AG10803 (cell line): ENCODE measurements at regions not wholly inside any gene's neighbourhood (a gene's known extent, or its start where the extent isn't known, plus 50 kb on each side); places are given as distances from the start of the nearest gene placed in this dataset.
A peak's percentile ranks its signal among the peaks of the same experiment; 100 is the strongest.

ENCODE experiments used
- DNase-seq: peaks from one replicate; pipeline ENCODE4 v3.0.0; 2010; ENCODE audit warnings: low read depth
- H3K4me3 ChIP-seq: 2 replicates; pipeline ENCODE4 v1.5.1; 2011; ENCODE audit warnings: mild to moderate bottlenecking, low read length, control low read depth
- CTCF ChIP-seq: conservative IDR thresholded peaks from 2 replicates; pipeline ENCODE4 v1.5.1; 2011; ENCODE audit warnings: mild to moderate bottlenecking, low read length, control low read depth, inconsistent platforms

- TF ChIP-seq CTCF, result peak; percentile 46
- DNase-seq, result peak; percentile 34
- no peak overlapping the region for H3K4me3 ChIP-seq
Observed at GRCh38 chr10:33047655-33048054, 89.6 kb upstream of the ITGB1 start.

GRCh38 chr10:33046792-33047191 is 88.8 kb upstream of the ITGB1 start:
- TF ChIP-seq CTCF, result no peak
- no peak overlapping the region for H3K4me3 ChIP-seq
- DNase-seq, result no peak

GRCh38 chr10:33045421-33045820 is 87.4 kb upstream of the ITGB1 start:
- H3K4me3 ChIP-seq, result no peak overlapping the region
- DNase-seq, result no peak
- no peak for TF ChIP-seq CTCF

DNA sequence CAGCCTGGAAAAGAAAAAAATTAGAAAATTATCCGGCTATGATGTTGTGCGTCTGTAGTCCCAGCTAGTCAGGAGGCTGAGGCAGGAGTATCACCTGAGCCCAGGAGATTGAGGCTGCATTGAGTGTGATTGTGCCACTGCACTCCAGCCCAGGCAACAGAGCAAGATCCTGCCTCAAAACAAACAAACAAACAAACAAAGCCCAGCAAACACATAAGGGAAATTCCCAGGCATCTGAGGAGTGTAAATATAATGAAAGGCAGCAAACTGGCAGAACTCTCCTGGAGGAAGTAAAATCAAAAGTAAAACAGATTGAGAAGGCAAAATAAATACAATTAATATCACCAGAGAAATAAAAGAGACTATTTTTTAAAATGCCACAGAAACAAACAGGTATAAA is 84.5 kb upstream of the ITGB1 start:
- TF ChIP-seq CTCF, result no peak
- DNase-seq, result no peak
- no peak overlapping the region for H3K4me3 ChIP-seq

GRCh38 chr10:33041783-33042437 is 83.9 kb upstream of the ITGB1 start:
- TF ChIP-seq CTCF, result no peak
- no peak for DNase-seq
- no peak overlapping the region for H3K4me3 ChIP-seq

GRCh38 chr10:33040436-33040835 is 82.4 kb upstream of the ITGB1 start:
- DNase-seq, result no peak
- no peak overlapping the region for H3K4me3 ChIP-seq
- no peak for TF ChIP-seq CTCF

- no peak overlapping the region for H3K4me3 ChIP-seq
- no peak for TF ChIP-seq CTCF
- no peak for DNase-seq
Observed at GRCh38 chr10:33039181-33039580, 81.2 kb upstream of the ITGB1 start.
